IPS-NIHi11 (cell line): ENCODE measurements at regions not wholly inside any gene's neighbourhood (a gene's known extent, or its start where the extent isn't known, plus 50 kb on each side); places are given as distances from the start of the nearest gene placed in this dataset.
"Not testable (repeated sequence)": the region's sequence is repeated elsewhere in the genome, so short reads cannot be mapped to it uniquely, and the experiment has no call there.

Experiments
- DNase-seq: peaks from one replicate; pipeline ENCODE4 v3.0.0; 2012; ENCODE audit warnings: mixed read lengths, low spot score

GRCh38 chr12:5096241-5096924, 52.7 kb downstream of the KCNA5 start:
- no peak for DNase-seq

- no peak for DNase-seq
These were observed 54.1 kb downstream of the KCNA5 start for GRCh38 chr12:5097786-5098185.

DNA sequence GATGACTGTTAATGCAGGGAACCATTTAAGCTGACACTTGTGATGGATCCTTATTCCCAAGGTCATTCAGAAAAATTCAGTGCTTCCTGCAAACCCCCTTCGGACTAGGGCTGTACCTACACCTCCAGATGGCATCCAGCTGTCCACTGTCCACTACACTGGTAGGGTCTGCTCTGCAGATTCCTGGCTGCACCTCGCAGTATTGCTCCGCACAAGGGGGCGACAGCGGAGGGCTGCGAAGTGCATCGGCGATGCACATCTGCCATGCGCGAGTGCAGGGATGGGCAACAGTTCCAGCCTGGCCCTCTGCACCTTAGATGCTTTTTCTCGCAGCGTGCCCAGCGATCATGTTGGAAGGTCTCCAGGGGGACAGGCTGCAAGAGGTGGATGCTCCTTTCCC, 55.5 kb downstream of the KCNA5 start:
- no peak for DNase-seq

DNA sequence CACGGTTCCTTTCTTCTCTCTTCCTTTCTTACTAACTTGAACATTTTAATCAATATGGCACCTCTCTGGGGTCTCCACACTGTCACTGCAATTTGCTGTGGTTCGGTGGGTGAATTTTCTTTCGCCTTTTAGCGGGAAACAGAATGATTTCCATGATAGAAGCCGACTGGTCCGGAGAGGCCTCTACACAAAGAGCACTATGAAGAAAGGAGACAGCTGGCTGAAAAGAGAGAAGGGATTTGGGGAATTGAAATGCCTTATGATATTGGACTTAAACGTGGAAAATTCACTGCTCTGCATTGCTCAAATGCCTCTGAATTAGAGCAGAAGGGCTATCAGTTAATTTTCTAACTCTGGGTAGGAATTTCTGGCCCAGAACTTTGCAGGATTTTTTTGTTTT, 55.9 kb downstream of the KCNA5 start:
- DNase-seq: no peak

GRCh38 chr12:5101686-5102085, 58.0 kb downstream of the KCNA5 start:
- no peak for DNase-seq

DNA sequence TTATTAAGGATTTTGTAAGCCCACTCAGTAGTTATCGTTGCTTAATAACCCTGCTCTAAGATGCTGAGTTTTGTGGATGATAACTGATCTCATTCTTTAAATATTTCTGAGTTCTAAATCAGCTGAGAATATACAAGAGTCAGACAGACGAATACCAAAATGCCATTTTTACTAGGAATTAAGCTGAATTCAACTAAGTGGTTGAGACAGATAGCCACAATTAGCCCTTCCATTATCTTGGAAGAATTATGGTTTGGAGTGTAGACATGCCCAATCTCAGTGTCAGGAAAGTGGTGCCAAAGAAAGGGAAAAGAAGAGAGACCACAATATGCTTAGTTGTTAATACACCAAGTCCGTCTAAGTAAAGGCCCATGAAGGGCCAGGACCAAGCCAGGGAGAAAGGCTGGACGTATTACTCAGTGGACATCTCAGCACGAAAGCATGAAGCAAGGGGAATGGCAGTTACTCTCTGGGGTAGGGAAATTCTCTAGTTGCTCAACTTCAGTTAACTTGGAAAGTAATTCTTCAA, 58.6 kb downstream of the KCNA5 start:
- no peak for DNase-seq

DNA sequence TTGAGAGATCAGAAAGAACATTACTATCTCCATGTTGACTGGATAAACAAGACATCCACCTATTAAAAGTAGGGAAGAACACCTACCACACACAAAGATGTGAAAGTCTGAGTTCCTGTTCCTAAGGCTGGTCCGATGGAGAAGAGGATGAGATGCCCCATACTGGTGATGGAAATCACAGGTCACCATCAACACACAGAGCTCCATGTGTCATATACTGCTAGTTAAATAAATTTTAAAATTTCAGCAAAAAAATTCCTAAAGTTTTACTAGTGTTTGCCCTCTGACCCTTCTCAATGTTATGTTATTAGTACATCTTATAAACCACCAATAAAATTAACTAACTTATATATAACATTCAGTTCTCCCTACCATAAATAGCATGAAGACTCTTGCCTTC, 59.1 kb downstream of the KCNA5 start:
- DNase-seq: no peak

DNA sequence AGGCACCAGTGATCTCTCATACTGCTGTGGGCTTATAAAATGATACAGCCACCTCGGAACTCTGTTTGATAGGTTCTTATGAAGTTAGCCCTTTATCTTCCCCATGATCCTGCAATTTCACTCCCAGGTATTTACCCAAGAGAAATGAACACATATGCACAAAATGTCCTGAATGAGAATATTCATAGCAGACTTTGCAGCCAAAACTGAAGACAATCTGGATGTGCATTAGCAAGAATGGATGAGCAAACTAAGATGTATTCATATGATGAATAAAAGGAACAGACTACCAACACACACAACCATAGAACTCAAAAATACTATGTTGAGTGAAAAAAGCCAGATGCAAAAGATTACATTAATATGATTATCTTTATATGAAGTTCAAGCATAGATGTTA, 66.7 kb downstream of the KCNA5 start:
- DNase-seq: no peak

GRCh38 chr12:5114436-5114835, 70.8 kb downstream of the KCNA5 start:
- no peak for DNase-seq

DNA sequence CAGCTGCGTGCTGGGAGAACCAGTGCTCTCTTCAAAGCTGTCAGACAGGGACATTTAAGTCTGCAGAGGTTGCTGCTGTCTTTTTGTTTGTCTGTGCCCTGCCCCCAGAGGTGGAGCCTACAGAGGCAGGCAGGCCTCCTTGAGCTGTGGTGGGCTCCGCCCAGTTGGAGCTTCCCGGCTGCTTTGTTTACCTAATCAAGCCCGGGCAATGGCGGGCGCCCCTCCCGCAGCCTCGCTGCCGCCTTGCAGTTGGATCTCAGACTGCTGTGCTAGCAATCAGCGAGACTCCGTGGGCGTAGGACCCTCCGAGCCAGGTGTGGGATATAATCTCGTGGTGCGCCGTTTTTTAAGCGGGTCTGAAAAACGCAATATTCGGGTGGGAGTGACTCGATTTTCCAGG, 78.1 kb downstream of the KCNA5 start:
- not testable (repeated sequence) for DNase-seq

- not testable (repeated sequence) for DNase-seq
These were observed 78.7 kb downstream of the KCNA5 start for GRCh38 chr12:5122256-5122831.

- no peak for DNase-seq
These were observed 80.2 kb downstream of the KCNA5 start for GRCh38 chr12:5123921-5124320.

DNA sequence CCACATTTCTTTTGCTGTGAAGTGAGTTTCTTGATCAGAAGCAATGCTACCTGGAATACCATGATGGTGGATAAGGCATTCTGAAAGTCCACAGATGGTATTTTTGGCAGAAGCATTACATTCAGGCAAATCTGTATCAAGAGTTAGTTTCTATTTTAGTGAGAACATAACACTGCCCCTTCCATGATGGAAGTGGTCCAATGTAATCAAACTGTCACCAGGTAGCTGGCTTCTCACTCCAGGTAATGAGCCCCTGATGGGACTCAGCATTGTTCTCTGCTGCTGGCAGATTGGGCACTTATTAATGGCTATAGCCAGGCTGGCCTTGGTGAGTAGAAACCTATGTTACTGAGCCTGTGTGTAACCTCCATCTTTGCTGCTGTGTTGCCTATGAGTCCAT, 80.7 kb downstream of the KCNA5 start:
- DNase-seq: no peak

- DNase-seq: no peak
These were observed 91.3 kb downstream of the KCNA5 start for GRCh38 chr12:5134861-5135525.

GRCh38 chr12:5138256-5138655, 94.6 kb downstream of the KCNA5 start:
- no peak for DNase-seq

DNA sequence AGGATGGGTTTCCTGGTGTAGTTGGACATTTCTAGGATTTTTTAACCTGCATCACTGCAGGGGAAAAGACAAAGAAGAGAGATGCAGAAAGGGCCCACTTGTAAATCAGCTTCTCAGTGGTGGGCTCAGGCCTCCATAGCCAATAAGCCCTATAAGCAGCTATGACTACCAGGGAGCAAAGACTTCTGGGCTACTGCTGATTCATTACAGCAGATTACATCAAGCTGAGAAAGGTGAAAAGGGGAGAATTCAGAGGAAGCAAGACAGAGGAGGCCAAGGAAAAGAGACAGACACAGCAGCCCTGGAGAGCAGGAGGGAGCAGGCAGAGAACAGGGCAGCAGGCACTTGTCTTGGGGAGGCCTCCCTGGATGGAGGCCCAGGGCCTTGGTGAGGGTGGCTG, 95.2 kb downstream of the KCNA5 start:
- no peak for DNase-seq

- DNase-seq: no peak
These were observed 96.1 kb downstream of the KCNA5 start for GRCh38 chr12:5139751-5140150.

DNA sequence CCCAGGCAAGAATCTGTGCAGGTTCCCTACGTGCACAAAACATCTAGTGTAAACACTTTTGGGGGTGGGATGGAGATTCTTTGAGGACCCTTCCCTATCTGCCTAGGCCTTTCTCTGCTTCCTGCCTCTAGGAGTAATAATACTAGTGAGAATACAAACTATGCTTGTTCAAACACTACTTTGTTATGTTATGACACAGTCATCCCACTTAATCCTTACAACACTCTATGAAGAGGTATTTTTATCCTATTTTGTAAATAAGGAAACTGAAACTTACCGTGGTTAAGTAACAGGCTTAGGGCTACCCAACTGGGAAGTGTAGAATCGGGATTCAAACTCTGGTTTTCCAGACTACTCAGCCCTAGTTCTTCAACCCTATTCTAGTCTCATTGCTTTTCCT, 96.5 kb downstream of the KCNA5 start:
- no peak for DNase-seq

DNA sequence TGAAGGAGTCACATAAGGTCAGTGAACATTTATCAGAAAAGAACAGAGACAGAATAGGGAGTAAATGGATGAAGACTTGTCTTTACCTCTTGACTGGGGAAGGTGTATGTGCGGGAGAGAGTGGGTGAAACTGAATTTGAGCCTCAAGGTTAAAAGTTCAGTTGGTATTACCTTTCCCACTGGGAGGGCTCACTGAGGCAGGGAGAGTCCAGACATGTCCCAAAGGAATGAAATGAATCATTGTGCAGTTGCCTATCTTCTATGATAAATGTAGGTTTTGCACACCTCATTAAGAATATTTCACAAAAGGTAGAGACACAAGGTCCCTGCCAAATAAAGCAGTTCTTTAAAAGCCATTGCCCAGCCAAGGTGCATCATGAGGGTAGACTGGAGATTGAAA, 105.2 kb downstream of the KCNA5 start:
- DNase-seq: no peak

GRCh38 chr12:5154091-5154490, 110.4 kb downstream of the KCNA5 start:
- DNase-seq: peak; percentile 74

GRCh38 chr12:5155866-5156265, 112.2 kb downstream of the KCNA5 start:
- no peak for DNase-seq

DNA sequence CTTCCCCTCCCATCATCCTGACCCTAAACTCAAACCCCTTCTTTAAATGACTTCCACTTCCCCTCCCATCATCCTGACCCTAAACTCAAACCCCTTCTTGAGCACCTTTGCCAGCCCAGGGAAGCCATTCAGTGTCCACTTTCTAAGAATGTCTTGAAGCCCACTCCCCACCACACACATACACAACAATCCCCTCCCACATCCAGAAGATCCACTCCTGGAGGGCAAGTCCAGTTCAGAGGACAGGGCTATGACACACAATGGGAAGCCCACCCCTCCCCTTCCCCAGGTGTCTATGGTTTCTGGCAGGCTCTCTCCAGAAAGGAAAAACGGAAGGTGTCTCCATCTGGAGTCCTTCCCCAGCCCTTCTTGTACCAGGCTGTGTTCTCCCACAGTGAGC, 117.1 kb downstream of the KCNA5 start:
- DNase-seq: no peak

- DNase-seq: no peak
These were observed 120.0 kb downstream of the KCNA5 start for GRCh38 chr12:5163661-5164060.
